DLD1 (cell line): ENCODE measurements at regions not wholly inside any gene's neighbourhood (a gene's known extent, or its start where the extent isn't known, plus 50 kb on each side); places are given as distances from the start of the nearest gene placed in this dataset.
"Not testable (repeated sequence)": the region's sequence is repeated elsewhere in the genome, so short reads cannot be mapped to it uniquely, and the experiment has no call there.

Experiments used
- in situ Hi-C: cut with HindIII; loops from 2 replicates; pipeline ENCODE4 v1.10.0; 2017; ENCODE audit warnings: low sequenced_read_pairs

DNA sequence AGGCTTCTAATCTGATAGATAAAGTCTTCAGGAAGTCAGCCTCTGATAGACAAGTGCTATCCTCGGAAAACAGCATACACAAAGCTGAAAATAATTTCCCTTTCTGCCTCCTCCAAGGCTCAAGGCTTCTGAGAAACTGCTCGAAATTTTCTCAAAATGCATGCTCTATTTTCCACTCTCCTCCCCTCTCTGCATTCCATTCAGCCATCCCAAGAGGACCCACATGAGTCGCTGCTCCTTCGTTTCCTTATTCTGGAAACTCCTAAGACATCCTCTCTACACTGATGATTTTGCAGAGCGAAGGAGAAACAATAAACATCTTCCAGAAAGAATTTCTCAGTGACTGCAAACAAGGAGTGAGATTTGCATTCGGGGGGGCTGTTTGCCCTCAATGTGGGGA, 92.2 kb upstream of the SFSWAP start:
- in situ Hi-C loops = loop anchor here (25.0 kb wide), 1 partner anchor 394 kb away; no protein-coding TSS in a partner anchor

GRCh38 chr12:131619106-131619642, 91.7 kb upstream of the SFSWAP start:
- in situ Hi-C loops = loop anchor here (25.0 kb wide), 1 partner anchor 393 kb away; no protein-coding TSS in a partner anchor

DNA sequence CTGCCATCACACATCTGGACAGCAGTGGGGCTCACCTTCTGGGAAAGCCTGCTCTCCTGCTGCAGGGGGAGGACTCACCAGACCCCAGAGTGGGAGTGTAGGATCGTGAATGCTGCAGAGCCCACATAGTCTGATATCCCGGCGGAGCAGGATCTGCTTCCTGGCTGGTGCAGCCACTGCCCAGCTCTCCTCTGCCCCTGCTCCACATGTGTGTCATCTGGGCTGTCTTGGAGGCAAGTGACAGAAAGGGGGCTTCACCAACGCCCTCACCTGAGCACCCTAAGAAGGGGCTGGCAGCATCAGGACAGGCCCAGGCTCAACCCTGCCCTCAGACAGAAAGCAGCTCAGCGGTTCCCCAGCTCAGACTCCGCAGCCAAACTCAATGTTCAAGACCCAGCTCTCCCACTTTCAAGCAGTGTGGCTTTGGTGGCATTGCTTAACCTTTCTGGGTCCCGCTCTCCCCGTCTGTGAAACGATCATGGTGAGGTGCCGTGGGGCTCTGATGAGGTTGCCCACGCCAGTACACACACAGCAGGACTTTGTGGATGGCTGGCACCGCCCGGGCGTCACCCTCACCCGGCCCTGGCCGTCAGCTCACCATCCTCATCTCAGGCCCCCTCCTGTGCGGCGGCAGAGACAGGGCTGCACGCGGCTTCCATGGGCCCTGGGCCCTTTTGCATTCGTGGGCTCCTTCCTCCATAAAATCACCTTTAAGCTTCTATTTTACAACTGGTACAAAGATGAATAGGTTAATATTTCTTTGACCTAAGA, 91.0 kb upstream of the SFSWAP start:
- in situ Hi-C loops = loop anchor here (25.0 kb wide), 1 partner anchor 392 kb away; no protein-coding TSS in a partner anchor

DNA sequence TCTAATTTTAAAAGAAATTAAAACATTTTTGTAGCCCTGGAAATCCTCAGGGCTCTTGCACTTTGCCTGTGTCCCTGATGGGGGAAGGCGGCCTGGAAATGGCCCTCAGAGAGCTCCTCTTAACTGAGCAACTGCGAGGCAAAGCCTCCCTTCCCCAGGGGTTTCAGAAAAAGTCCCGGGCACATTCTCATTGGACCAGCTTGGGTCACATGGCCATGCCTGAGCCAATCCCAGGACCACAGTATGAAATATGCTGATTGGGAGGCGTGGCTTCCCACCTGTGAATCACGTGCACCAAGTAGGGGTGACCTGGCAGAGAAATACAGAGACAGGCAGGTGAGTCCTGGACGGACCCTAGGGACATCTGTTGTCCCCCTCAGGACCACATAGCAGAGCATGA, 90.4 kb upstream of the SFSWAP start:
- in situ Hi-C loops = loop anchor here (25.0 kb wide), 1 partner anchor 392 kb away; no protein-coding TSS in a partner anchor

DNA sequence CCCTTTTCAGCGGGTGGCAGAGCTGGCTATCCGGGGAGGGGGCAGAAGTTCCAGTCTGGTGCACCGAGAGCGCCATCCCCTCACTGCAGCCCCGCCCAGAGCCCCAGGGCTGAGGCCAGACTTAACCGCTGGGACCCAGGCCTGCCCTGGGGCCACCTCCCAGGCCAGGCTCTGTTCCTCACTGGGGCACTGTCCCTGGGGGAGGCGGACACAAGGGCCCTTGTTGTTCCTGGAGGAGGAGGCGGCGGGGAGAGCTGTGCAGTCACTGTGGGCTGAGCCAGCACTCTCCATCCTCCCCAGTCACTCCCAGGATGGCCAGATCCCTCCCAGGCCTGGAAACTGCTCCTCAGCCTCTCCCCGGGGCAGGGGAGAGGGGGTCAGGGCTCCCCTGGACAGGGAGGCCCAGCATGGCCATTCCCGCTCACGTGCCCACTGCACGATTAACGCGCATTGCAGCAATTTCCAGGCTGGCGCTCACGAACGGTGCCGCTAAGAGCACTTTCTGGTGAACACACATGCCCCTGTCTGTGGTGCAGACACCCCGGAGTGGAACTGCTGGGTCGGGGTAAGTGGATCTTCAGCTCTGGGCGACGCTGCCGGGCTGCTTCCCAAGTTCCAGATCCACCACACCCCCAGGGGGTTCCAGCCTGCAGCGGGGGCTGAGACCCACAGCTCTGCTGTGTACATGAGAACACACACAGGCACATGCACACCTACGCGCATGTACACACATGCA, 89.8 kb upstream of the SFSWAP start:
- in situ Hi-C loops = loop anchor here (25.0 kb wide), 1 partner anchor 391 kb away; no protein-coding TSS in a partner anchor

DNA sequence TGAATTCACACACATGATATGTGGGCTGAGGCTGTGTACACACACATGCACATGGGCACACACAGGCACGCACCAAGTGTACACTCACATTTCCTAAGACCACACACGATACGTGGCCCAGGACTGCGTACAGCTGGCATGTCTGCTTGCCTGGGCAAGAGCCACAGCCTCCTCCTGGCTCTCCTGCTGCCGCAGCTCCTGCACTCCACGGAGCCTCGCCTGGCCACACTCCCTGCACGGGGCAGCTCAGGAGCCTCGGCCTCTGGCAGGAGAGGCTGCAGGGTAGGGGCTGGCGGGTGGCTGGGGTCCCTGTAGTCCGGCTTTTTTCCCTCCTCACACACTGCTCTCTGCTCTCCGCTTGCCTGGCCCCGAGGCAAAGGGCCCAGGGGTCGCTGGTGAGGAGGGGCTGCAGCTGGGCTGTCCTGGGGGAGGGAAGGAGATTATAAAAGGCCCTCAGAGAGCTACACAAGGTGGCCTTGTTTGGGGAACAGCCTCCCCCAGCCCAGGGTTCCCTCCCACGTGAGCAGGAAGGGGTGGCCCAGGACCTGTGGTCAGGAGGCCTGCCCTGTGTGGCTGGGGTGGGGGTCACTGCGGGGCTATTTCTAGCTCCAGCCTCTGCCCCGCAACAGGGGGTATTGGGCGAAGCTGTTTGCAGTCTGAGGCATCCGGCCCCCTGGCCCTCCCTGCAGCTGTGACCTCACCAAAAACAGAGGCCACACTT, 89.0 kb upstream of the SFSWAP start:
- in situ Hi-C loops = loop anchor here (25.0 kb wide), 1 partner anchor 390 kb away; no protein-coding TSS in a partner anchor

GRCh38 chr12:131622422-131622955, 88.4 kb upstream of the SFSWAP start:
- in situ Hi-C loops = loop anchor here (25.0 kb wide), 1 partner anchor 390 kb away; no protein-coding TSS in a partner anchor

- in situ Hi-C loops = loop anchor here (25.0 kb wide), 1 partner anchor 389 kb away; no protein-coding TSS in a partner anchor
Observed at GRCh38 chr12:131623404-131624368, 87.2 kb upstream of the SFSWAP start.

DNA sequence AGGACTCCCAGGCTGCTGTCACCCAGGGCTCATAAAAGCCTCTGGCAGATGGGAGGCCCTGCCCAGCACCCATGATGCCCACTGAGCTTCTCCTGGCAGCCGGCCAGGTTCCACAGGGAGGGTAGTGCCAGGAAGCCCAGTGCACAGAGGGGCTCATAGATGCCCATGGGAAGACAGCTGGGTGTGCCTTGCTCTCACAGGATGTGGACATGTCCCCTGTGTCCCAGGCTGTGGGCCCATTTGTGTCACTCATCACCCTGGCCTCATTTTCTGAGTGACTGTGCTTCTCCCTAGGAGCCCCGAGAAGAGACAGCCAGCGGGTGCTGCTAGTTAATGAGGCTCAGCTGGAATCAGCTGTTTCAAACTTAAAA, 86.5 kb upstream of the SFSWAP start:
- in situ Hi-C loops = loop anchor here (25.0 kb wide), 1 partner anchor 388 kb away; no protein-coding TSS in a partner anchor

GRCh38 chr12:131624756-131625501, 86.0 kb upstream of the SFSWAP start:
- in situ Hi-C loops = loop anchor here (25.0 kb wide), 1 partner anchor 387 kb away; no protein-coding TSS in a partner anchor

DNA sequence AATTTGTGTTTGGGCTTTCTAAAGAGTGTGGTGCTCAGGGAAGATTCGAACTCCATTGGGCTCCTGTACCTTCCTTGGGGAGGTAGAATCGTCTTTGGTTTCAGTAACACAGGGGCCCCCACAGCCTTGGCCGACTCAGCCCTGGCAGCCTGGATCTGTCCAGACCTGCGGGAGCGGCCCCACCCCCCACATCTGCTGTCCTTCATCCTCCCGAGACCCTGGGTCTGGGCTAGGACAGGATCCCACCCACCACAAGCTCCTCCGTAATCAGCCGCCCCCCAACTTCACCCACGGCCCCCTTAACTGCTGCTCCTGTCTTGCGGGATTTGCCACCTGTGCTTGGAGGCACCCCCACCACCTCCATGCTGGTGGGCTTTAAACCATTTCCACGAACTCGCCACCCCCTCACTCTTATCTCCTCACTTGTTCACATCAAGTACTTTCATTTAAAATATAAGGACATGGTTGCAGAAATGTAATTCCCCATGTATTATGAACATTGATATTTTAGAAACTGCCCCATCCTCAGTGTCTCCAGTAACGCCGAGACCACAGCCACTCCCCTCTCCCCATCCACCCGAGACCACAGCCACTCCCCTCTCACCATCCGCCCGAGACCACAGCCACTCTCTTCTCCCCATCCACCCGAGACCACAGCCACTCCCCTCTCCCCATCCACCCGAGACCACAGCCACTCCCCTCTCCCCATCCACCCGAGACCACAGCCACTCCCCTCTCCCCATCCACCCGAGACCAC, 84.7 kb upstream of the SFSWAP start:
- in situ Hi-C loops = not testable (repeated sequence)

DNA sequence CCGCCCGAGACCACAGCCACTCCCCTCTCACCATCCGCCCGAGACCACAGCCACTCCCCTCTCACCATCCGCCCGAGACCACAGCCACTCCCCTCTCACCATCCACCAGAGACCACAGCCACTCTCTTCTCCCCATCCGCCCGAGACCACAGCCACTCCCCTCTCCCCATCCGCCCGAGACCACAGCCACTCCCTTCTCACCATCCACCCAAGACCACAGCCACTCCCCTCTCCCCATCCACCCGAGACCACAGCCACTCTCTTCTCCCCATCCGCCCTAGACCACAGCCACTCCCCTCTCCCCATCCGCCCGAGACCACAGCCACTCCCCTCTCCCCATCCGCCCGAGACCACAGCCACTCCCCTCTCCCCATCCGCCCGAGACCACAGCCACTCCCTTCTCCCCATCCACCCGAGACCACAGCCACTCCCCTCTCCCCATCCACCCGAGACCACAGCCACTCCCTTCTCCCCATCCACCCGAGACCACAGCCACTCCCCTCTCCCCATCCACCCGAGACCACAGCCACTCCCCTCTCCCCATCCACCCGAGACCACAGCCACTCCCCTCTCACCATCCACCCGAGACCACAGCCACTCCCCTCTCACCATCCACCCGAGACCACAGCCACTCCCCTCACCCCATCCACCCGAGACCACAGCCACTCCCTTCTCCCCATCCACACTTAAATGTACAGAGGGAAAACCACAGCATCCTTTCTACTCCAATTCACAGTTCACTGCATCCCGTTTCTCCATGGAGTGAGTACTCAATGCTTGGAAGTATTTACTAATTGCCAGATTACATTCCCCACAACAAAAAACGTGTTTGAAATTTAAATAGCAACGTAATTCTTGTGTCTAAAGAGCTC, 83.5 kb upstream of the SFSWAP start:
- in situ Hi-C loops = not testable (repeated sequence)

DNA sequence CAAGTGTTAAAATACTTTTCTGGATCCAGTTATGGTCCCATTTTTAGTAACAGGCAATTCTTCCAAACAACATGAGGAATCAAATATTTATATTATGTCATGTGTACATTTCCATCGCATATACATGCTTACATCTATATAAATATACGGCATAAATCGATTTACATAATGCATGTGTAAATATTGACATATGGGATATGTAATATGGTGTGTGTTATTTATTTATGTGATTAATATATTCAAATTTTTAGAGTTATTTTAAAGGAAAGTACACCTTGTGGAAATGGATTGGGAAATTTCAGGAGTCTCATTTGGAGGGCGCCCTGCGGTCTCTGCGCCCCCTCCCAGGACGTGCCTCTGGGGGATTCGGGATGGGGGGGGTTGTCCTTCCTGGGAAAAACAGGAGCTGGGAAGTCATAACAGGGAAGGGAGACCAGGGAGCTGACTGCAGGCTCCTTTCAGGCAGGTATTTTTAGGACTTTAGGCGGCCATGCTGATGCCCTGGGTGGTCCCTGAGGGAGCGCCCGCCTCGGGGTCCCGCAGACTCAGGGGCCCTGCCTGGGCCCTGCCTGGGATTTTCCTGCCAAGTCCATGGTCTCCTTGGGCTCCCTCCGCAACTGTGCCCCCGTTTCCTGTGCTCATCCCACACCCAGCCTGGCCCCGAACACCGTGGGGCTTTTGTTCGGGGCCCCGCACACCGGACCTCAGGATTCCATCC, 82.7 kb upstream of the SFSWAP start:
- in situ Hi-C loops = no loop called here

DNA sequence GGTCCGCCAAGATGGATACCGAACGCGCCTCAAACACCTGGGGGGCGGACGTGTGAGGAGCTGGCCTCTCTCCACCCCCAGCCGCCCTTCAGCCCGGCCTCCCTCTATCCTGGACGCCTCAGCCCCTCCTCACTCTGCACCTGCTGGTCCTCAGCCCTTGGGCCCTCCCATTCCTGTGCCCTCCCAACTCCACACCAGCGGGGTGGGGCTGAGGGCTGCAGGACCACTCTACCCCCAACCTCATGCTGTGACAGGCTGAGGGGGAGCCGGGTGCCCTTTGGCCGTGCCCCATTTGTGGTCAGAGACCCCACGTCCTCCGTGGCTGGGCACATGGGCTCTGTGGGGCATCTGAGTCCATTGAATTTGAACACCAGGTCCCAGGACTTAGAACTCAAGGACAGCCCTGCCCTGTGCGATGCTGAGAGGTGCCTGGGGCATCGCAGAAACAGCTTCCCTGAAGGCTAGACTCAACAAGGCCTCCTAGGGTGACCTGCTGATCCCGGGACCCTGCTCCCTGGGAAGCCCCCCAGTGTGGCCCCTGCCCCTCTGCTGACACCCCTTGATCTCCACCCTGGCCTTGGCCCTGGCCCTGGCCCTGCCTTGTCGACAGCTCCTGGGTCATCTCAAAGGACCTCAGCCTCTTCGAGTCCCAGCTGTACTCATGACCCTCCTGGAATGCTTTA, 82.0 kb upstream of the SFSWAP start:
- in situ Hi-C loops = no loop called here

- in situ Hi-C loops = no loop called here
Observed at GRCh38 chr12:131631230-131631629, 79.7 kb upstream of the SFSWAP start.
